Neural progenitor cell (in vitro differentiated cells): ENCODE measurements at regions not wholly inside any gene's neighbourhood (a gene's known extent, or its start where the extent isn't known, plus 50 kb on each side); places are given as distances from the start of the nearest gene placed in this dataset.
"Not testable (repeated sequence)": the region's sequence is repeated elsewhere in the genome, so short reads cannot be mapped to it uniquely, and the experiment has no call there.

Source experiments
- DNase-seq: peaks from one replicate; pipeline ENCODE4 v3.0.0-alpha.2; 2016; ENCODE audit warnings: low spot score
- H2AFZ ChIP-seq: fragments of 200-600 bp; sonication (generic); replicated peaks from 2 replicates; pipeline ENCODE4 v1.6.1; 2016; ENCODE audit warnings: antibody characterized with exemption
- H3F3A ChIP-seq: fragments of 200-600 bp; sonication (generic); 2 replicates; pipeline ENCODE4 v1.6.1; 2016; ENCODE audit warnings: antibody characterized with exemption, low read depth
- H3K27ac ChIP-seq: fragments of 200-600 bp; sonication (generic); 2 replicates; pipeline ENCODE4 v1.5.1; 2016; ENCODE audit warnings: mild to moderate bottlenecking
- H3K27me3 ChIP-seq: fragments of 200-600 bp; sonication (generic); 2 replicates; pipeline ENCODE4 v1.6.1; 2016; ENCODE audit warnings: mild to moderate bottlenecking, moderate library complexity
- H3K36me3 ChIP-seq: fragments of 200-600 bp; sonication (generic); 2 replicates; pipeline ENCODE4 v1.5.1; 2016
- H3K4me1 ChIP-seq: fragments of 200-600 bp; sonication (generic); 2 replicates; pipeline ENCODE4 v1.6.1; 2016; ENCODE audit warnings: mixed run types
- H3K4me2 ChIP-seq: fragments of 200-600 bp; sonication (generic); 2 replicates; pipeline ENCODE4 v1.6.1; 2016
- H3K4me3 ChIP-seq: fragments of 200-600 bp; sonication (generic); 2 replicates; pipeline ENCODE4 v1.5.1; 2016
- H3K79me2 ChIP-seq: fragments of 200-600 bp; sonication (generic); 2 replicates; pipeline ENCODE4 v1.6.1; 2016; ENCODE audit warnings: low read depth
- H3K9ac ChIP-seq: fragments of 200-600 bp; sonication (generic); 2 replicates; pipeline ENCODE4 v1.6.1; 2016
- H3K9me3 ChIP-seq: fragments of 200-600 bp; sonication (generic); 2 replicates; pipeline ENCODE4 v1.5.1; 2016; ENCODE audit warnings: low read depth
- H4K20me1 ChIP-seq: fragments of 200-600 bp; sonication (generic); 2 replicates; pipeline ENCODE4 v1.6.1; 2016; ENCODE audit warnings: low read depth
- H3K27ac Mint-ChIP-seq: 3 replicates; pipeline ENCODE4 v1.8.0; 2021; ENCODE audit warnings: mixed read lengths
- H3K27me3 Mint-ChIP-seq: 2 replicates; pipeline ENCODE4 v1.8.0; 2022; ENCODE audit warnings: low read depth, mild to moderate bottlenecking, inconsistent platforms, moderate library complexity, mixed read lengths; ENCODE audit not compliant: insufficient read depth
- H3K36me3 Mint-ChIP-seq: 3 replicates; pipeline ENCODE4 v1.8.0; 2021; ENCODE audit warnings: mixed read lengths
- H3K4me1 Mint-ChIP-seq: 3 replicates; pipeline ENCODE4 v1.8.0; 2021; ENCODE audit warnings: mixed read lengths
- H3K4me3 Mint-ChIP-seq: 3 replicates; pipeline ENCODE4 v1.8.0; 2021; ENCODE audit warnings: mild to moderate bottlenecking, moderate library complexity, mixed read lengths
- H3K9me3 Mint-ChIP-seq: 3 replicates; pipeline ENCODE4 v1.8.0; 2020; ENCODE audit warnings: mixed read lengths
- EZH2 ChIP-seq: fragments of 200-600 bp; sonication (generic); IDR thresholded peaks from 2 replicates; pipeline ENCODE4 v1.6.1; 2017; ENCODE audit warnings: antibody characterized with exemption, mild to moderate bottlenecking, moderate library complexity
- EZH2phosphoT487 ChIP-seq: fragments of 200-600 bp; sonication (generic); IDR thresholded peaks from 2 replicates; pipeline ENCODE4 v1.6.1; 2017; ENCODE audit warnings: antibody characterized with exemption
- TF ChIP-seq, protein P1 (sequence below): fragments of 200-600 bp; sonication (generic); IDR thresholded peaks from 2 replicates; pipeline ENCODE4 v1.5.1; 2017; ENCODE audit warnings: antibody characterized with exemption, mild to moderate bottlenecking

- Mint-ChIP-seq H3K27ac (no peak overlapping the region), H3K4me3 (no peak overlapping the region), H3K9me3 (peaks cover 2% of the 10 kb centered on the region), H3K4me1 (no peaks in the 10 kb centered on the region), H3K36me3 (no peaks in the 10 kb centered on the region), H3K27me3 (no peaks in the 10 kb centered on the region)
- Histone ChIP-seq H3K4me3 (no peak overlapping the region), H3K27ac (no peak overlapping the region), H3K9me3 (no peaks in the 10 kb centered on the region), H3K4me2 (no peak overlapping the region), H3K79me2 (no peaks in the 10 kb centered on the region), H3K4me1 (no peaks in the 10 kb centered on the region), H3F3A (no peaks in the 10 kb centered on the region), H3K27me3 (no peaks in the 10 kb centered on the region), H3K36me3 (no peaks in the 10 kb centered on the region), H2AFZ (no peak overlapping the region), H4K20me1 (no peaks in the 10 kb centered on the region), H3K9ac (no peak overlapping the region)
- no peak for TF ChIP-seq EZH2
- TF ChIP-seq, protein P1, sequence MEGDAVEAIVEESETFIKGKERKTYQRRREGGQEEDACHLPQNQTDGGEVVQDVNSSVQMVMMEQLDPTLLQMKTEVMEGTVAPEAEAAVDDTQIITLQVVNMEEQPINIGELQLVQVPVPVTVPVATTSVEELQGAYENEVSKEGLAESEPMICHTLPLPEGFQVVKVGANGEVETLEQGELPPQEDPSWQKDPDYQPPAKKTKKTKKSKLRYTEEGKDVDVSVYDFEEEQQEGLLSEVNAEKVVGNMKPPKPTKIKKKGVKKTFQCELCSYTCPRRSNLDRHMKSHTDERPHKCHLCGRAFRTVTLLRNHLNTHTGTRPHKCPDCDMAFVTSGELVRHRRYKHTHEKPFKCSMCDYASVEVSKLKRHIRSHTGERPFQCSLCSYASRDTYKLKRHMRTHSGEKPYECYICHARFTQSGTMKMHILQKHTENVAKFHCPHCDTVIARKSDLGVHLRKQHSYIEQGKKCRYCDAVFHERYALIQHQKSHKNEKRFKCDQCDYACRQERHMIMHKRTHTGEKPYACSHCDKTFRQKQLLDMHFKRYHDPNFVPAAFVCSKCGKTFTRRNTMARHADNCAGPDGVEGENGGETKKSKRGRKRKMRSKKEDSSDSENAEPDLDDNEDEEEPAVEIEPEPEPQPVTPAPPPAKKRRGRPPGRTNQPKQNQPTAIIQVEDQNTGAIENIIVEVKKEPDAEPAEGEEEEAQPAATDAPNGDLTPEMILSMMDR, result no peak
- no peak for TF ChIP-seq EZH2phosphoT487
- DNase-seq, result no peak
Measured at GRCh38 chr7:7032221-7032620, 150.1 kb upstream of the C1GALT1 start.

DNA sequence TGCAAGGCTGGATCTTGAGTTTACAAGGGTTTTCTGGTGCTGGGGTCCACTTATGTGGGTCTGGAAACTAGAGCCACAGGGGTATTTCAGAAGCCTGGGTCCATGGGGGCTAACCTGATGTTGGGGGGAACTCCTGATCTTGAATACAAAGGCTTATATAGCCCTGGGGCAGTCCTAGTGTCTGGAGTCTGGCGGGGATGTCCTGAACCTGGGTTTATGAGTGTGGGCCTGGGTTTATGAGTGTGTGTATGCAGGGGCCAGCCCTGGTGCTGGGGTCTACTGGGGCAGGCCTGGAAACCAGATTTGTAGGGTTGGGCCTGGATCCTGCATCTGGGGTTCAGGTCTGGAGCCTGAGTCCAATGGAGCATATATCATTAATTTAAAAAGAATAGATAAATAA lies 146.5 kb upstream of the C1GALT1 start:
- no peaks in the 10 kb centered on the region for H3K79me2 ChIP-seq
- no peak overlapping the region for H3K9ac ChIP-seq
- H3K27me3 Mint-ChIP-seq, result no peaks in the 10 kb centered on the region
- no peaks in the 10 kb centered on the region for H3K27me3 ChIP-seq
- no peak overlapping the region for H3K4me3 ChIP-seq
- H3K36me3 Mint-ChIP-seq, result no peaks in the 10 kb centered on the region
- H3K4me1 Mint-ChIP-seq, result no peaks in the 10 kb centered on the region
- no peak overlapping the region for H3K4me2 ChIP-seq
- no peak overlapping the region for H3K27ac Mint-ChIP-seq
- H3K4me1 ChIP-seq, result no peaks in the 10 kb centered on the region
- H3K36me3 ChIP-seq, result no peaks in the 10 kb centered on the region
- H3K4me3 Mint-ChIP-seq, result no peak overlapping the region
- H2AFZ ChIP-seq, result no peak overlapping the region
- H3K9me3 Mint-ChIP-seq, result no peaks in the 10 kb centered on the region
- H4K20me1 ChIP-seq, result no peaks in the 10 kb centered on the region
- TF ChIP-seq EZH2phosphoT487, result no peak
- TF ChIP-seq, protein P1, result no peak
- TF ChIP-seq EZH2, result no peak
- H3K27ac ChIP-seq, result no peak overlapping the region
- no peak for DNase-seq
- H3K9me3 ChIP-seq, result no peaks in the 10 kb centered on the region
- no peaks in the 10 kb centered on the region for H3F3A ChIP-seq

- H3K4me1 ChIP-seq, H2AFZ ChIP-seq, H3K79me2 ChIP-seq, H3K4me3 ChIP-seq, H3K27me3 Mint-ChIP-seq, H3K27ac Mint-ChIP-seq, H3K36me3 Mint-ChIP-seq, H3K27ac ChIP-seq, DNase-seq, H4K20me1 ChIP-seq, H3K36me3 ChIP-seq, H3K9me3 Mint-ChIP-seq, H3F3A ChIP-seq, H3K9me3 ChIP-seq, H3K4me1 Mint-ChIP-seq, H3K27me3 ChIP-seq, H3K4me3 Mint-ChIP-seq, H3K9ac ChIP-seq, H3K4me2 ChIP-seq: not testable (repeated sequence)
Measured at GRCh38 chr7:7042286-7042893, 140.0 kb upstream of the C1GALT1 start.

- Mint-ChIP-seq H3K27ac (no peak overlapping the region), H3K4me1 (no peaks in the 10 kb centered on the region), H3K36me3 (no peaks in the 10 kb centered on the region), H3K9me3 (no peaks in the 10 kb centered on the region), H3K4me3 (no peak overlapping the region), H3K27me3 (peaks cover 2% of the 10 kb centered on the region)
- H3K36me3 ChIP-seq, result no peaks in the 10 kb centered on the region
- H3K27ac ChIP-seq, result no peak overlapping the region
- no peak overlapping the region for H3K9ac ChIP-seq
- no peak overlapping the region for H3K4me3 ChIP-seq
- no peaks in the 10 kb centered on the region for H3K4me1 ChIP-seq
- TF ChIP-seq EZH2phosphoT487 (no peak), EZH2 (no peak)
- TF ChIP-seq, protein P1, result no peak
- H3K4me2 ChIP-seq, result no peak overlapping the region
- DNase-seq, result no peak
- H3K79me2 ChIP-seq, result no peaks in the 10 kb centered on the region
- H3K9me3 ChIP-seq, result no peaks in the 10 kb centered on the region
- H2AFZ ChIP-seq, result no peak overlapping the region
- no peaks in the 10 kb centered on the region for H4K20me1 ChIP-seq
- no peaks in the 10 kb centered on the region for H3K27me3 ChIP-seq
- no peaks in the 10 kb centered on the region for H3F3A ChIP-seq
Measured at GRCh38 chr7:7044806-7045205, 137.5 kb upstream of the C1GALT1 start.
